Upper lobe of left lung (tissue), 4 donors: ENCODE measurements at regions not wholly inside any gene's neighbourhood (a gene's known extent, or its start where the extent isn't known, plus 50 kb on each side); places are given as distances from the start of the nearest gene placed in this dataset.

ENCODE experiments used
- CTCF ChIP-seq, 6 experiments: fragments of 450-650 bp in 4 of 6; fragments of 200-600 bp in 2 of 6; sonication (generic) in 2 of 6; IDR thresholded peaks; one replicate each; pipeline ENCODE4 v1.5.1; 2016 to 2019; ENCODE audit warnings: antibody characterized with exemption in 6 of 6
- EP300 ChIP-seq, 4 donors: sonication (generic); formaldehyde crosslinking; IDR thresholded peaks; one replicate each; pipeline ENCODE4 v1.5.1; 2017; ENCODE audit warnings: antibody characterized with exemption in 4 of 4, control low read depth in 2 of 4

DNA sequence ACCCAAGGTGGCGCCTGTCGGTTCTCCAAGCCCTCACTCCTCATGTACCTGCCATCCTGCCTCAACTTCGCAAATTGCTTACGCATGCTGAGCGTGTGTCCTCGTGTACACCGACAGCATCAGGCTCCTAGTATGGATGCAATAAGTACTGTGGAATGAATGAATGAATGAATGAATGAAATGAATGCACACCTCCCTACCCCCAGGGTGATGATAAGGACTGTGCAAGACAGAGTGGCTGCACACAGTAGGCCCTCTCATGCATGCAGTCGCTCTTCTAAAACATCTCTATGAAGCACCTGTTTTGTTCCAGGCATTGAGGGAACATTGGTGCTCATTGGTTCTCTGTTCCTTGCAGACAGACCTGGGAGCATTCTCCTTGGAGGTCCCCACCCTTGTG is 49.8 kb upstream of the H6PD start:
- TF ChIP-seq CTCF (IDR thresholded peaks at IDR 0.05) (no peak), EP300 (IDR thresholded peaks at IDR 0.05) (no peak)
